Liver (tissue), 3 donors: ENCODE measurements at regions not wholly inside any gene's neighbourhood (a gene's known extent, or its start where the extent isn't known, plus 50 kb on each side); places are given as distances from the start of the nearest gene placed in this dataset.

Source experiments
- CTCF ChIP-seq: fragments of 150-350 bp; IDR thresholded peaks from 2 replicates; pipeline ENCODE4 v1.5.1; 2017; ENCODE audit warnings: improper control_type of control experiment, low read depth, low read length; ENCODE audit not compliant: missing input control
- EGR1 ChIP-seq, 2 donors: IDR thresholded peaks; 2 replicates each; pipeline ENCODE4 v1.6.1; 2016 to 2018; ENCODE audit warnings: antibody characterized with exemption in 2 of 2, low read depth in 2 of 2
- FOXA1 ChIP-seq: IDR thresholded peaks from 2 replicates; pipeline ENCODE4 v1.6.1; 2016; ENCODE audit warnings: antibody characterized with exemption
- GABPA ChIP-seq, 2 donors: IDR thresholded peaks in 1 of 2; conservative IDR thresholded peaks in 1 of 2; 2 replicates each; pipeline ENCODE4 v1.6.1; 2016; ENCODE audit warnings: antibody characterized with exemption in 2 of 2, mild to moderate bottlenecking in 1 of 2, moderate library complexity in 1 of 2
- HNF4G ChIP-seq: IDR thresholded peaks from 2 replicates; pipeline ENCODE4 v1.6.1; 2016; ENCODE audit warnings: antibody characterized with exemption
- JUND ChIP-seq, 2 donors: IDR thresholded peaks; 2 replicates each; pipeline ENCODE4 v1.6.1; 2016; ENCODE audit warnings: antibody characterized with exemption in 2 of 2
- REST ChIP-seq: IDR thresholded peaks from 2 replicates; pipeline ENCODE4 v1.6.1; 2016; ENCODE audit warnings: antibody characterized with exemption, mild to moderate bottlenecking
- RXRA ChIP-seq, 2 donors: IDR thresholded peaks; 2 replicates each; pipeline ENCODE4 v1.6.1; 2017 to 2018; ENCODE audit warnings: antibody characterized with exemption in 2 of 2, mild to moderate bottlenecking in 1 of 2
- TAF1 ChIP-seq: conservative IDR thresholded peaks from 2 replicates; pipeline ENCODE4 v1.6.1; 2016; ENCODE audit warnings: antibody characterized with exemption, mild to moderate bottlenecking
- YY1 ChIP-seq: IDR thresholded peaks from 2 replicates; pipeline ENCODE4 v1.6.1; 2016; ENCODE audit warnings: antibody characterized with exemption, mild to moderate bottlenecking
- ZBTB33 ChIP-seq: IDR thresholded peaks from 2 replicates; pipeline ENCODE4 v1.6.1; 2016; ENCODE audit warnings: antibody characterized with exemption
- donor health status: healthy.
- donor health status: healthy.

DNA sequence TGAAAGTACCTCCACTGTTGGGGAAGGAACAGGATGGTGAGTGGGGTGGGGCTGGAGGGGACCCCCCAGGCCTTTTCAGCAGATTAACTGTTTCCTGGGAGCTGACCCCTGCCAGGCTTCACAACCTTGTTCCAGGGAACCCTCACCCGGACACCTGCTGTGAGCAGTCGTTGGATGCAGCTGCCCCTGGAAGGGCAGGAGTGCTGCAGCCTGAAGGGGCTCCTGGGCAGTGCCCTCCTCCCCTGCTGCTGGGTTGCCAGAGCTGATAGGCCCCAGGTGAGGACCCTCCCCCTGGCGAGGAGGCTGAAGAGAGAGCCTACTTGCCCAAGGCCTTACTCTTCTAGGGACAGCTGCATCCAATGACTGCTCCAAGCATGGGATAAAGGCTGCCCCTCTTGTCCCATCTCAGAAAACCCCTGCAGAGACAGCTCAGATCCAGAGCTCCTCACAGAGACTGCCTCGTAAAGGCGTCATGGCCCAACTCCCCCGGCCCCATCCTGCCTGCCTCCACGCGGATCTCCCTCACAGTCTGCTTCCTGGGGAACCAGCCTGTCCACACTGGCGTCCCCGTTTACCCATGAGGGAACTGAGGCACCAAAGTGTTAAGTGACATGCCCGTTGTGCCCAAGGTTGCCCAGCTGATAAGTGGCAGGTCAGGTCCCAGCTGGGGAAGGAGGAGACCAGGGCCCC lies 193.4 kb upstream of the LINGO1 start:
- TF ChIP-seq CTCF (no peak), EGR1 (IDR thresholded peaks at IDR 0.05; ENCODE audit: low read depth in 2 of 2) (no peak), FOXA1 (no peak), REST (no peak), TAF1 (no peak), YY1 (no peak), GABPA (IDR thresholded peaks at IDR 0.05 in 1 of 2, conservative IDR thresholded peaks at IDR 0.05 in 1 of 2) (no peak), JUND (IDR thresholded peaks at IDR 0.05) (no peak), HNF4G (no peak), RXRA (IDR thresholded peaks at IDR 0.05) (no peak), ZBTB33 (no peak)
